K562 (cell line): ENCODE measurements at regions not wholly inside any gene's neighbourhood (a gene's known extent, or its start where the extent isn't known, plus 50 kb on each side); places are given as distances from the start of the nearest gene placed in this dataset.

Experiments used
- ETV6 ChIP-seq, 3 experiments: fragments of 150-350 bp in 1 of 3; sonication (generic) in 1 of 3; formaldehyde crosslinking in 1 of 3; IDR thresholded peaks; 2 replicates each; pipeline versions ENCODE4 v1.6.1 to v1.8.0; 2014 to 2022; ENCODE audit warnings: borderline replicate concordance in 2 of 3, low read depth in 2 of 3, antibody characterized with exemption in 1 of 3, low read length in 1 of 3, mild to moderate bottlenecking in 1 of 3, missing genetic modification reagents in 1 of 3
- TRIM28 ChIP-seq: fragments of 450-650 bp; IDR thresholded peaks from 2 replicates; pipeline ENCODE4 v1.6.1; 2017
- TF ChIP-seq, protein P1 (sequence below): IDR thresholded peaks from 2 replicates; pipeline ENCODE4 v1.6.1; 2012; ENCODE audit warnings: low read depth, low read length, improper control_type of control experiment, borderline replicate concordance

DNA sequence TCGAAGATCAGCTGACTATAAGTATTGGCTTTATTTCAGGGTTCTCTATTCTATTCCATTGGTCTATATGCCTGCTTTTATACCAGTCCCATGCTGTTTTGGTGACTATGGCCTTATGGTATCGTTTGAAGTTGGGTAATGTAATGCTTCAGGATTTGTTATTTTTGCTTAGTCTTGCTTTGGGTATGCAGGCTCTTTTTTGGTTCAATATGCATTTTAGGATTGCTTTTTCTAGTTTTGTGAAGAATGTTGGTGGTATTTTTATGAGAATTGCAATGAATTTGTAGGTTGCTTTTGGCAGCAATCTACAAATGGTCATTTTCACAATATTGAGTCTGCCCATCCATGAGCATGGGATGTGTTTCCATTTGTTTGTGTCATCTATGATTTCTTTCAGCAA lies 951.9 kb upstream of the SLITRK1 start:
- TF ChIP-seq TRIM28 (no peak), ETV6 (IDR thresholded peaks at IDR 0.05; ENCODE audit: borderline replicate concordance in 1 of 2, low read depth in 2 of 2, low read length in 1 of 2) (no peak), ETV6 (CRISPR knock-in tag; IDR thresholded peaks at IDR 0.05; ENCODE audit: borderline replicate concordance) (no peak)
- TF ChIP-seq, protein P1, sequence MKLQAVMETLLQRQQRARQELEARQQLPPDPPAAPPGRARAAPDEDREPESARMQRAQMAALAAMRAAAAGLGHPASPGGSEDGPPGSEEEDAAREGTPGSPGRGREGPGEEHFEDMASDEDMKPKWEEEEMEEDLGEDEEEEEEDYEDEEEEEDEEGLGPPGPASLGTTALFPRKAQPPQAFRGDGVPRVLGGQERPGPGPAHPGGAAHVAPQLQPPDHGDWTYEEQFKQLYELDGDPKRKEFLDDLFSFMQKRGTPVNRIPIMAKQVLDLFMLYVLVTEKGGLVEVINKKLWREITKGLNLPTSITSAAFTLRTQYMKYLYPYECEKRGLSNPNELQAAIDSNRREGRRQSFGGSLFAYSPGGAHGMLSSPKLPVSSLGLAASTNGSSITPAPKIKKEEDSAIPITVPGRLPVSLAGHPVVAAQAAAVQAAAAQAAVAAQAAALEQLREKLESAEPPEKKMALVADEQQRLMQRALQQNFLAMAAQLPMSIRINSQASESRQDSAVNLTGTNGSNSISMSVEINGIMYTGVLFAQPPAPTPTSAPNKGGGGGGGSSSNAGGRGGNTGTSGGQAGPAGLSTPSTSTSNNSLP: no peak
